Activated gamma-delta T cell treated with Interleukin-2 at 50 U/mL for 16 hours (primary cell): ENCODE measurements at regions not wholly inside any gene's neighbourhood (a gene's known extent, or its start where the extent isn't known, plus 50 kb on each side); places are given as distances from the start of the nearest gene placed in this dataset.
"Not testable (repeated sequence)": the region's sequence is repeated elsewhere in the genome, so short reads cannot be mapped to it uniquely, and the experiment has no call there.

Source experiments
- DNase-seq: peaks from one replicate; pipeline ENCODE4 v3.0.0-alpha.2; 2020

- not testable (repeated sequence) for DNase-seq
These were observed 111.8 kb upstream of the ANKRD30BL start for GRCh38 chr2:132273585-132273984.

- DNase-seq = no peak
These were observed 112.2 kb upstream of the ANKRD30BL start for GRCh38 chr2:132274000-132274399.

GRCh38 chr2:132275396-132275795, 113.6 kb upstream of the ANKRD30BL start:
- DNase-seq = no peak

- DNase-seq = no peak
These were observed 114.8 kb upstream of the ANKRD30BL start for GRCh38 chr2:132276571-132276981.

GRCh38 chr2:132278267-132278666, 116.5 kb upstream of the ANKRD30BL start:
- no peak for DNase-seq

GRCh38 chr2:132279344-132279743, 117.6 kb upstream of the ANKRD30BL start:
- no peak for DNase-seq

GRCh38 chr2:132279930-132280615, 118.3 kb upstream of the ANKRD30BL start:
- no peak for DNase-seq

GRCh38 chr2:132280912-132281311, 119.2 kb upstream of the ANKRD30BL start:
- no peak for DNase-seq

GRCh38 chr2:132282104-132282503, 120.4 kb upstream of the ANKRD30BL start:
- not testable (repeated sequence) for DNase-seq

GRCh38 chr2:132282911-132283310, 121.2 kb upstream of the ANKRD30BL start:
- no peak for DNase-seq

GRCh38 chr2:132286289-132286911, 124.6 kb upstream of the ANKRD30BL start:
- not testable (repeated sequence) for DNase-seq

- DNase-seq = not testable (repeated sequence)
These were observed 126.2 kb upstream of the ANKRD30BL start for GRCh38 chr2:132287910-132288309.

GRCh38 chr2:132289138-132289537, 127.4 kb upstream of the ANKRD30BL start:
- not testable (repeated sequence) for DNase-seq

- not testable (repeated sequence) for DNase-seq
These were observed 126.8 kb upstream of the GPR39 start for GRCh38 chr2:132289812-132290211.

- not testable (repeated sequence) for DNase-seq
These were observed 115.8 kb upstream of the GPR39 start for GRCh38 chr2:132300592-132301378.

- not testable (repeated sequence) for DNase-seq
These were observed 111.8 kb upstream of the GPR39 start for GRCh38 chr2:132304661-132305380.

GRCh38 chr2:132307613-132308198, 108.9 kb upstream of the GPR39 start:
- DNase-seq = not testable (repeated sequence)

GRCh38 chr2:132309203-132309602, 107.4 kb upstream of the GPR39 start:
- not testable (repeated sequence) for DNase-seq

GRCh38 chr2:132315546-132315945, 101.1 kb upstream of the GPR39 start:
- DNase-seq = not testable (repeated sequence)

- not testable (repeated sequence) for DNase-seq
These were observed 99.5 kb upstream of the GPR39 start for GRCh38 chr2:132317026-132317680.

GRCh38 chr2:132318481-132318880, 98.1 kb upstream of the GPR39 start:
- DNase-seq = not testable (repeated sequence)

- DNase-seq = not testable (repeated sequence)
These were observed 92.6 kb upstream of the GPR39 start for GRCh38 chr2:132324005-132324404.
